Nephron progenitor cell (in vitro differentiated cells): ENCODE measurements at regions not wholly inside any gene's neighbourhood (a gene's known extent, or its start where the extent isn't known, plus 50 kb on each side); places are given as distances from the start of the nearest gene placed in this dataset.

Experiments
- DNase-seq: peaks from one replicate; pipeline ENCODE4 v3.0.0; 2021
- H3K27ac Mint-ChIP-seq: 2 replicates; pipeline ENCODE4 v1.8.0; 2021; ENCODE audit warnings: mild to moderate bottlenecking, moderate library complexity, mixed read lengths
- H3K27me3 Mint-ChIP-seq: 2 replicates; pipeline ENCODE4 v1.8.0; 2021; ENCODE audit warnings: mild to moderate bottlenecking, low read depth, mixed read lengths; ENCODE audit not compliant: poor library complexity
- H3K36me3 Mint-ChIP-seq: 2 replicates; pipeline ENCODE4 v1.8.0; 2021; ENCODE audit warnings: low read depth, mixed read lengths
- H3K4me1 Mint-ChIP-seq: 2 replicates; pipeline ENCODE4 v1.8.0; 2021; ENCODE audit warnings: mixed read lengths
- H3K4me3 Mint-ChIP-seq: 2 replicates; pipeline ENCODE4 v1.8.0; 2021; ENCODE audit warnings: mild to moderate bottlenecking, moderate library complexity, mixed read lengths
- H3K9me3 Mint-ChIP-seq: 2 replicates; pipeline ENCODE4 v1.8.0; 2021; ENCODE audit warnings: mild to moderate bottlenecking, moderate library complexity, mixed read lengths
- TF ChIP-seq, protein P1 (sequence below): fragments of 200-600 bp; sonication (generic); IDR thresholded peaks from 2 replicates; pipeline ENCODE4 v1.5.0; 2021; ENCODE audit warnings: antibody characterized with exemption

DNA sequence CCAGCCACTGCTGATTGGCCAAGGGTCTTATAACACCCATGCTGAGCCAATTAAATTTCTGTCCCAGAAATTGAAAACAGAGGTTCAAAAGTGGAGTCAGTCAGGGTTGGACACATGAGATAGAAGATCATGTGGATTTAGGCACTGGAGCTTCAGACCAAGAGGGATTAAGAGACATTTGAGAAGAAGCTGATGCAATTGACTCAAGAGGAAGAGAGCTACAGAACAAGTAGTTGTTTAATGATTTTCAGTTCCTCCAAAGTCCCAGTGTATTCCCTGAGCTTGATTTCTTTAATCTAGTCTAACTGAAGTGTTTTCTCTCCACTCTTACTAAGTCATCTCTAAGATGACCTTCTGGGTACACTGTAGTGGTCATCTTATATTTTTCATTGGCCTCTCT lies 227.1 kb downstream of the DUSP10 start:
- Mint-ChIP-seq H3K4me1 (no peaks in the 10 kb centered on the region), H3K27me3 (no peaks in the 10 kb centered on the region), H3K9me3 (no peaks in the 10 kb centered on the region), H3K4me3 (no peak overlapping the region), H3K36me3 (no peaks in the 10 kb centered on the region), H3K27ac (no peak overlapping the region)
- DNase-seq = no peak
- TF ChIP-seq, protein P1, sequence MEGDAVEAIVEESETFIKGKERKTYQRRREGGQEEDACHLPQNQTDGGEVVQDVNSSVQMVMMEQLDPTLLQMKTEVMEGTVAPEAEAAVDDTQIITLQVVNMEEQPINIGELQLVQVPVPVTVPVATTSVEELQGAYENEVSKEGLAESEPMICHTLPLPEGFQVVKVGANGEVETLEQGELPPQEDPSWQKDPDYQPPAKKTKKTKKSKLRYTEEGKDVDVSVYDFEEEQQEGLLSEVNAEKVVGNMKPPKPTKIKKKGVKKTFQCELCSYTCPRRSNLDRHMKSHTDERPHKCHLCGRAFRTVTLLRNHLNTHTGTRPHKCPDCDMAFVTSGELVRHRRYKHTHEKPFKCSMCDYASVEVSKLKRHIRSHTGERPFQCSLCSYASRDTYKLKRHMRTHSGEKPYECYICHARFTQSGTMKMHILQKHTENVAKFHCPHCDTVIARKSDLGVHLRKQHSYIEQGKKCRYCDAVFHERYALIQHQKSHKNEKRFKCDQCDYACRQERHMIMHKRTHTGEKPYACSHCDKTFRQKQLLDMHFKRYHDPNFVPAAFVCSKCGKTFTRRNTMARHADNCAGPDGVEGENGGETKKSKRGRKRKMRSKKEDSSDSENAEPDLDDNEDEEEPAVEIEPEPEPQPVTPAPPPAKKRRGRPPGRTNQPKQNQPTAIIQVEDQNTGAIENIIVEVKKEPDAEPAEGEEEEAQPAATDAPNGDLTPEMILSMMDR = no peak

DNA sequence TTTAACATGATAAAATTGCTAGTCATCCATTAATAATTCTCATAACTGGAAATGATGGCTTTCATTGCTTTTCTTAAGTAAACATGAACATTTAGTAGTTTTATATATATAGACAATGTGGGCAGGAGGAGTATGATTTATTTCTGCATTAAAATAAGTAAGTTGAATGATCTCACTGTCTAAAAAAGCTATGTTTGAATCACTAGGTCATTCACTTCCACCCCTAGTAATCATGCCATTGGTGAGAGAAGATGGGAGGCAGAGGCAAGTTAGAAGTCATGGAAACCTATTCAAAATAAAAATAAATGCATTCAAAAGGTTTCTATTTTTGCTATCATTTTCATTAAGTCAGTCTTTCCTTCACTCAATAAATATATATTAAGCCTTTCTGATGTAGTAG lies 226.4 kb downstream of the DUSP10 start:
- no peaks in the 10 kb centered on the region for H3K4me1 Mint-ChIP-seq
- no peak overlapping the region for H3K27ac Mint-ChIP-seq
- H3K9me3 Mint-ChIP-seq = no peaks in the 10 kb centered on the region
- H3K4me3 Mint-ChIP-seq = no peak overlapping the region
- no peaks in the 10 kb centered on the region for H3K36me3 Mint-ChIP-seq
- DNase-seq = no peak
- TF ChIP-seq, protein P1 = no peak
- H3K27me3 Mint-ChIP-seq = no peaks in the 10 kb centered on the region

- Mint-ChIP-seq H3K4me3 (no peak overlapping the region), H3K36me3 (no peaks in the 10 kb centered on the region), H3K9me3 (peaks cover 5% of the 10 kb centered on the region), H3K27me3 (peaks cover 2% of the 10 kb centered on the region), H3K4me1 (no peaks in the 10 kb centered on the region), H3K27ac (no peak overlapping the region)
- TF ChIP-seq, protein P1 = no peak
- no peak for DNase-seq
These were observed 223.9 kb downstream of the DUSP10 start for GRCh38 chr1:221517961-221518360.

DNA sequence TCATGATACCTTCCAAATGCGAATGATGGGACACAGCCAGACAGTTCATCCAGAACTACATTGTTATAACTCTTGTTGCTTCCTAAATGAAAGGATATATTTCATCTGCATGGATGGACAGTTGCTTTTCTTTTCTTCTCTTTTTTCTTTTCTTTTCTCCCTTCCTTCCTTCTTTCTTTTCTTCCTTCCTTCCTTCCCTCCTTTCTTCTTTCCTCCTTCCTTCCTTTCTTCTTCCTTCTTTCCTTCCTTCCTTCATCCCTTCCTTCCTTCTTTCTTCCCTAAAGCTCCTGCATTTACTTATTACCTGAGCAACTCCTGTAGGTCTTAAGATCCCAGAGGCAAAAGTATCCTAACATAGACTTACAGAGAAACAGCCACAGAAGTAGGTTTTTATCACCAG lies 221.6 kb downstream of the DUSP10 start:
- no peak overlapping the region for H3K27ac Mint-ChIP-seq
- no peak for DNase-seq

GRCh38 chr1:221521686-221522085 lies 220.2 kb downstream of the DUSP10 start:
- peaks cover 7% of the 10 kb centered on the region for H3K27me3 Mint-ChIP-seq
- no peak for DNase-seq
- H3K36me3 Mint-ChIP-seq = no peaks in the 10 kb centered on the region
- H3K9me3 Mint-ChIP-seq = peaks cover 5% of the 10 kb centered on the region
- no peak overlapping the region for H3K27ac Mint-ChIP-seq
- H3K4me1 Mint-ChIP-seq = no peaks in the 10 kb centered on the region
- no peak overlapping the region for H3K4me3 Mint-ChIP-seq
- TF ChIP-seq, protein P1 = no peak

More for the DNA sequence above, 221.6 kb downstream of the DUSP10 start:
- no peak overlapping the region for H3K4me3 Mint-ChIP-seq
- peaks cover 5% of the 10 kb centered on the region for H3K9me3 Mint-ChIP-seq
- H3K4me1 Mint-ChIP-seq = no peaks in the 10 kb centered on the region
- H3K36me3 Mint-ChIP-seq = no peaks in the 10 kb centered on the region
- TF ChIP-seq, protein P1 = no peak
- peaks cover 4% of the 10 kb centered on the region for H3K27me3 Mint-ChIP-seq

- H3K4me3 Mint-ChIP-seq = no peak overlapping the region
- no peak for DNase-seq
- H3K27me3 Mint-ChIP-seq = peaks cover 8% of the 10 kb centered on the region
- no peaks in the 10 kb centered on the region for H3K4me1 Mint-ChIP-seq
- H3K36me3 Mint-ChIP-seq = no peaks in the 10 kb centered on the region
- H3K9me3 Mint-ChIP-seq = peaks cover 5% of the 10 kb centered on the region
- TF ChIP-seq, protein P1 = no peak
- H3K27ac Mint-ChIP-seq = no peak overlapping the region
These were observed 219.4 kb downstream of the DUSP10 start for GRCh38 chr1:221522529-221522940.
